ENCODE measurements at regions not wholly inside any gene's neighbourhood (a gene's known extent, or its start where the extent isn't known, plus 50 kb on each side); places are given as distances from the start of the nearest gene placed in this dataset.

DNA sequence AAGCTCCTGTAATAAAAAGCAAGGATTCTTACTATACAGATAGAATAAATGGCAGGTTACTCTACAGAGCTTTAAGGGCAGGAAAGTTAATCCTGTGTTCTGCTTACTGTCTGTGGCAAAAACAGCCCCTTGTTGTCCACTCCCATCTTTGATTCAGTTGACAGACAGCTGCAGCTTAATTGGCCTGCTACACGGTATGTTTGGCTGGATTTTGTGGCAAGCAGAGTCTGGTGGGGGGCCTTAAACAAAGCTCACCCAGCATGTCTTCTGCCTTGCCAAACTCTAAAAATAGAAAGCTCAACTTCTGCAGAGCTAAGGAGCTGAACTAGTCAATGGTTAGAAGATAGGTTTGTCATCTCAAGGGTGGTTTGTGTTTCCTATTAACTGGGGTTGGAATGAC is 407.2 kb downstream of the HLX start:
- ChIA-PET POLR2A (no interaction called here), CTCF (no interaction called here)
- TF ChIP-seq CTCF (IDR thresholded peaks at IDR 0.05; ENCODE audit: insufficient read depth, low read depth, low read length): no peak
- no peak for DNase-seq (ENCODE audit: low read depth)
- Histone ChIP-seq H3K27me3 (ENCODE audit: control insufficient read depth, insufficient read depth, low read length) (no peaks in the 10 kb centered on the region), H3K4me3 (ENCODE audit: low read depth, low read length) (no peak overlapping the region), H3K36me3 (ENCODE audit: control insufficient read depth, insufficient read depth, low read length) (no peaks in the 10 kb centered on the region)

DNA sequence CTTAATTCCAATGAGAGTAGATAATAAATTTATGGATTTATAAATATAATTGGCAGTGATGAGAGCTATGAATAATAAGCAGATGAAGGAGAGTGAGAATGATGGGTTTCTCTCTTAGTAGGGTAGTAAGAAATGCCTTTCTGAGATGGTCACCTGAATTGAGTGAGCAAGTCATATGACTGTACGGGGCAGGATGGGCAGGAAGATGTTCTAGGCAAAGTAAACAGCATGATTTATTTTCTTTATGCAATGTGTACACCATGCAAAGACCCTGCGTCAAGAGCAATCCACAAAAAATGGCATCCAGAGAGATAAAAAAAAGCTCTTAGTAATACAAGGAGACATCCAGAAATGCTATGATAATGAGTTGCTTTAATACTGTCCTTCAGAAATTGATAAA is 409.9 kb downstream of the HLX start:
- ChIA-PET CTCF (interaction anchor here (0.6 kb wide), 1 partner anchor 460 kb away, joined by 3 read pairs; no protein-coding TSS in a partner anchor), POLR2A (no interaction called here)
- Histone ChIP-seq H3K4me3 (ENCODE audit: low read depth, low read length) (no peak overlapping the region), H3K27me3 (ENCODE audit: control insufficient read depth, insufficient read depth, low read length) (no peaks in the 10 kb centered on the region; the same call in 1 of the 2 replicates), H3K36me3 (ENCODE audit: control insufficient read depth, insufficient read depth, low read length) (no peaks in the 10 kb centered on the region)
- TF ChIP-seq CTCF (IDR thresholded peaks at IDR 0.05; ENCODE audit: insufficient read depth, low read depth, low read length): no peak
- DNase-seq (ENCODE audit: low read depth): no peak

- Histone ChIP-seq H3K27me3 (ENCODE audit: control insufficient read depth, insufficient read depth, low read length) (no peaks in the 10 kb centered on the region; the same call in 1 of the 2 replicates), H3K4me3 (ENCODE audit: low read depth, low read length) (no peak overlapping the region), H3K36me3 (ENCODE audit: control insufficient read depth, insufficient read depth, low read length) (no peaks in the 10 kb centered on the region)
- ChIA-PET POLR2A (no interaction called here), CTCF (no interaction called here)
- no peak for TF ChIP-seq CTCF (IDR thresholded peaks at IDR 0.05; ENCODE audit: insufficient read depth, low read depth, low read length)
- DNase-seq (ENCODE audit: low read depth): no peak
Measured at GRCh38 chr1:221290669-221291068, 411.4 kb downstream of the HLX start.

- POLR2A ChIA-PET: no interaction called here
- Histone ChIP-seq H3K27me3 (ENCODE audit: control insufficient read depth, insufficient read depth, low read length) (no peaks in the 10 kb centered on the region; the same call in 1 of the 2 replicates), H3K36me3 (ENCODE audit: control insufficient read depth, insufficient read depth, low read length) (no peaks in the 10 kb centered on the region), H3K4me3 (ENCODE audit: low read depth, low read length) (no peak overlapping the region)
- DNase-seq (ENCODE audit: low read depth): no peak
- CTCF ChIA-PET: no interaction called here
- TF ChIP-seq CTCF (IDR thresholded peaks at IDR 0.05; ENCODE audit: insufficient read depth, low read depth, low read length): no peak
Measured at GRCh38 chr1:221291113-221291512, 411.9 kb downstream of the HLX start.

DNA sequence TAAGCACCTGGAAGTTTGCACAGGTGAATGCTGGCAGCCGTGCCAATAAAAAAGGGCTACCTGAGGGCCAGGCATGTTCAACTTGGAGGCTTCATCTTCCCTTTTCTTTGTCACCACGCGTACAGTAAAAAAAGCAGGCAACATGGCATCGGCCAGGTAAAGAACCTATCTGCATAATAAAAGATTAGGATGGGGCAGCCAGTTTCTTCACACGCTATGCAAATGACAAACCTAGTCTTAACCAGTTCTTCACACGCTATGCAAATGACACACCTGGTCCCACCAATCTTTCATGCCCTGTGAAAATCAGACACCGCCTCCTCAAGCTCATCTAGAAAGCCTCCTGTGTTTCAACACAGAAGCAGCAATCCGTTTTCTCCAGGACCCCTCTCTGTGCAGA is 413.4 kb downstream of the HLX start:
- TF ChIP-seq CTCF (IDR thresholded peaks at IDR 0.05; ENCODE audit: insufficient read depth, low read depth, low read length): no peak
- Histone ChIP-seq H3K36me3 (ENCODE audit: control insufficient read depth, insufficient read depth, low read length) (no peaks in the 10 kb centered on the region), H3K4me3 (ENCODE audit: low read depth, low read length) (no peak overlapping the region), H3K27me3 (ENCODE audit: control insufficient read depth, insufficient read depth, low read length) (no peaks in the 10 kb centered on the region; the same call in 1 of the 2 replicates)
- POLR2A ChIA-PET: no interaction called here
- no peak for DNase-seq (ENCODE audit: low read depth)
- CTCF ChIA-PET: interaction anchor here (0.9 kb wide), 1 partner anchor 19 kb away, joined by 3 read pairs; no protein-coding TSS in a partner anchor

Measured in BJ (cell line).